ENCODE measurements at regions not wholly inside any gene's neighbourhood (a gene's known extent, or its start where the extent isn't known, plus 50 kb on each side); places are given as distances from the start of the nearest gene placed in this dataset.

DNA sequence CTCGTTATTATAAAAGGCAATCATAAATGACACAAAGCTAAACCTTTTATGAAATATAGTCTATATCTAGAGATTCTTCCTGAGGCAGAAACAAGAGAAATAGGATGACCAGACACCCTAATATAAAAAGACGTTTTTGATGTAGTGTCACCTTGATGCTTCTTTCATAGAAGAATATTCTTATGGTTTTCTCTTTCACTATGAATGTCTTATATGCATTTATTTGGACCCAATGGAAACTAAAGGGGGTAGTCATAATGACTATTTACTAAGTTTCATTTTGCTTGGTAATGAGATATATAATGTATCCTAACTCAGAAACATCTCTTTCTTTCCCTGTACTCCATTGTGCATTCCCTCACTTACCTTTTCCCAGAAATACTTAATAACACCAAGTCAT, 393.9 kb downstream of the RAP2B start:
- no peak for TF ChIP-seq POLR2A (IDR thresholded peaks at IDR 0.05; ENCODE audit: low read length)
- no peak for TF ChIP-seq GATA1 (IDR thresholded peaks at IDR 0.05; ENCODE audit: low read depth, low read length)
